Choroid plexus epithelial cell (primary cell): ENCODE measurements at regions not wholly inside any gene's neighbourhood (a gene's known extent, or its start where the extent isn't known, plus 50 kb on each side); places are given as distances from the start of the nearest gene placed in this dataset.

Source experiments
- DNase-seq: peaks from one replicate; pipeline ENCODE4 v3.0.0-alpha.2; 2010; ENCODE audit warnings: low read depth
- H3K4me3 ChIP-seq: 2 replicates; pipeline ENCODE4 v1.5.1; 2011; ENCODE audit warnings: low read depth, mild to moderate bottlenecking, control low read depth, low read length, moderate library complexity
- CTCF ChIP-seq: conservative IDR thresholded peaks from 2 replicates; pipeline ENCODE4 v1.5.1; 2011; ENCODE audit warnings: low read depth, mild to moderate bottlenecking, control low read depth, inconsistent platforms, low read length, moderate library complexity

GRCh38 chr14:52202151-52202550 is 65.3 kb upstream of the PTGDR start:
- no peak for DNase-seq
- no peak for TF ChIP-seq CTCF
- H3K4me3 ChIP-seq: no peak overlapping the region

GRCh38 chr14:52190337-52190931 is 77.1 kb upstream of the PTGDR start:
- TF ChIP-seq CTCF: no peak
- no peak for DNase-seq

GRCh38 chr14:52189325-52189724 is 78.2 kb upstream of the PTGDR start:
- H3K4me3 ChIP-seq: no peak overlapping the region
- no peak for TF ChIP-seq CTCF
- DNase-seq: peak; percentile 2

More at GRCh38 chr14:52190337-52190931, 77.1 kb upstream of the PTGDR start:
- no peak overlapping the region for H3K4me3 ChIP-seq

GRCh38 chr14:52188381-52188780 is 79.1 kb upstream of the PTGDR start:
- TF ChIP-seq CTCF: no peak
- H3K4me3 ChIP-seq: no peak overlapping the region
- peak; percentile 0 for DNase-seq

GRCh38 chr14:52185178-52185577 is 82.3 kb upstream of the PTGDR start:
- H3K4me3 ChIP-seq: no peak overlapping the region
- TF ChIP-seq CTCF: no peak
- DNase-seq: no peak

GRCh38 chr14:52182853-52183252 is 84.6 kb upstream of the PTGDR start:
- TF ChIP-seq CTCF: no peak
- DNase-seq: no peak
- H3K4me3 ChIP-seq: no peak overlapping the region

GRCh38 chr14:52179141-52179790 is 88.2 kb upstream of the PTGDR start:
- TF ChIP-seq CTCF: no peak
- no peak for DNase-seq
- no peak overlapping the region for H3K4me3 ChIP-seq
